GM12864 (cell line): ENCODE measurements at regions not wholly inside any gene's neighbourhood (a gene's known extent, or its start where the extent isn't known, plus 50 kb on each side); places are given as distances from the start of the nearest gene placed in this dataset.

Source experiments
- DNase-seq: peaks from one replicate; pipeline ENCODE4 v3.0.0-alpha.2; 2011; ENCODE audit warnings: low read depth
- H3K4me3 ChIP-seq: 2 replicates; pipeline ENCODE4 v1.5.1; 2011; ENCODE audit warnings: mild to moderate bottlenecking, low read depth, low read length, control low read depth
- TF ChIP-seq, protein P1 (sequence below): IDR thresholded peaks from 2 replicates; pipeline ENCODE4 v1.5.1; 2011; ENCODE audit warnings: low read depth, mild to moderate bottlenecking, moderate library complexity, low read length, control low read depth, inconsistent platforms; ENCODE audit errors: missing control alignments

DNA sequence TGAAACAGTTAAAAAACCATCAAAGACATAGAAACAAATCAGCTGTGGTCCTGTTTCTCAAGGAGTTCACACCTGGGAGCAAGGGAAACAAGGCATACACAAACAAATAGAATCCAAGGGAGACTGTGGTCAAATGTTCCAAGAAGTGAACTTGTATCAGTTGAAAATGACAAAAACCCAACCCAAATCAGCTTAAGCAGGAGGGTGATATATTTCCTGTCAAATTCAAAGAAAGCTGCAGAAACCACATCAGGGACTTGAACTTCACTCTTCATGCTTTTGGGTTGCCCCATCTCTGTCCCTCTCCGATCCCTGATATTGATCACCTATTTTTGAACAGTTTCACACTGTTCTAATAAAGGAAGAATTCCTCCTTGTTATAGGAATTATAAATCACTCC, 148.6 kb upstream of the FMR1 start:
- DNase-seq, result no peak
- no peak overlapping the region for H3K4me3 ChIP-seq
- TF ChIP-seq, protein P1, sequence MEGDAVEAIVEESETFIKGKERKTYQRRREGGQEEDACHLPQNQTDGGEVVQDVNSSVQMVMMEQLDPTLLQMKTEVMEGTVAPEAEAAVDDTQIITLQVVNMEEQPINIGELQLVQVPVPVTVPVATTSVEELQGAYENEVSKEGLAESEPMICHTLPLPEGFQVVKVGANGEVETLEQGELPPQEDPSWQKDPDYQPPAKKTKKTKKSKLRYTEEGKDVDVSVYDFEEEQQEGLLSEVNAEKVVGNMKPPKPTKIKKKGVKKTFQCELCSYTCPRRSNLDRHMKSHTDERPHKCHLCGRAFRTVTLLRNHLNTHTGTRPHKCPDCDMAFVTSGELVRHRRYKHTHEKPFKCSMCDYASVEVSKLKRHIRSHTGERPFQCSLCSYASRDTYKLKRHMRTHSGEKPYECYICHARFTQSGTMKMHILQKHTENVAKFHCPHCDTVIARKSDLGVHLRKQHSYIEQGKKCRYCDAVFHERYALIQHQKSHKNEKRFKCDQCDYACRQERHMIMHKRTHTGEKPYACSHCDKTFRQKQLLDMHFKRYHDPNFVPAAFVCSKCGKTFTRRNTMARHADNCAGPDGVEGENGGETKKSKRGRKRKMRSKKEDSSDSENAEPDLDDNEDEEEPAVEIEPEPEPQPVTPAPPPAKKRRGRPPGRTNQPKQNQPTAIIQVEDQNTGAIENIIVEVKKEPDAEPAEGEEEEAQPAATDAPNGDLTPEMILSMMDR, result no peak

- H3K4me3 ChIP-seq, result no peak overlapping the region
- TF ChIP-seq, protein P1, result no peak
- DNase-seq, result no peak
These were observed 146.9 kb upstream of the FMR1 start for GRCh38 chrX:147764868-147765267.

GRCh38 chrX:147770858-147771257, 140.9 kb upstream of the FMR1 start:
- H3K4me3 ChIP-seq, result no peak overlapping the region
- TF ChIP-seq, protein P1, result no peak
- no peak for DNase-seq

DNA sequence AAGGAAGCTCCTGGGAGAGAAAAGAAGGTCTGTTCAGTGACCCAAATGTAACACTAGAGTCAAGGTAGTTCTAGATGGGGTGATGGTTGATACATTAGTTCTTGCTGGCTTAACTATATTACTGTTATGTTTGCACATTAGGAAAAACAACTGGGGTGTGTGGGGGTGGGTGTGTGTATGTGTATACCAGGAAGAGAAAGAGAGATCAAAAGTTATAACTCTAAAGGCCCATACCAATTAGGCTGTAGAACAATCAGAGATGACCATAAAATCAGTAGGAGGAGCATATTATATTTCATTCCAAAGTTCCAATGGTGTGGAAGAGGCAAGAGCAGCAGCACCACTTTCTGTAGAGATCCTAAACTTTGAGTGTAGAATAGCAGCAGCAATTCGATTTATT, 134.7 kb upstream of the FMR1 start:
- no peak overlapping the region for H3K4me3 ChIP-seq
- no peak for DNase-seq
- TF ChIP-seq, protein P1, result no peak

DNA sequence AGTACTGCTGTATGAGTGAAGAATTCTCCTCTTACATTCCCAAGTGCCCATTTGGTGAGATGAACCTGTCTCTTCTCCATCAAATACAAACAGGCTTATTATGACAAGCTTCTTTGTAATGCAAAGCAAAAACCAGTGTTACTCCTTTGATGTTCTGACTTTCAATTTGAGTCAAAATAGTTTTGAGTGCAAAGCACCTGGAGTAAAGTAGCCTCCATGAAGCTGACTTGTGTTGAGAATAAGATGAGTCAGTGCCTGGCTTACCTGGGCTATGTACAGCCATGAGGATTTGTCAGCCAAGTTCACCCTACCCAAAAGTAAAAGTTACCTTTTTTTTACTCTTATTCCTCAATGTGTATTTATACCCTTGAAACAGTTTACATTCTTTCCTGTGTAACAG, 132.5 kb upstream of the FMR1 start:
- TF ChIP-seq, protein P1, result no peak
- DNase-seq, result no peak
- no peak overlapping the region for H3K4me3 ChIP-seq

DNA sequence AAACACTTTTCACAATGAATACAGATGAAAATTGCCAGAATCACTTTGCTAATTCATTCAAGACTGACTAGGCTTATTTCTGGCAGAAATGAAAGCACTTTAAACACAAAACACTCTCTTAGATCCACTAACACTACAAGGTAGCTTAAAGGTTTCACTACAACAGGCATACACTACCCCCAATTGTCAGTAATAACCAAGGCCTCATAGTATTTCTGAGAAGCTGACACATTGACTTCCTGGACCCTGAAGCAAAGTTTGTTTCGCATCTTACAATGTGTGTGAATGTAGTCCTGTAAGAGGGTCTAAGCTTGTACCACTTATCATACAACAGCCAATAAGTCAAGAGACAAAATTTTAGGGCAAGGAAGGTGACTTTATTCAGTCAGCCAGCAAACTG, 129.9 kb upstream of the FMR1 start:
- TF ChIP-seq, protein P1, result no peak
- no peak for DNase-seq
- no peak overlapping the region for H3K4me3 ChIP-seq

DNA sequence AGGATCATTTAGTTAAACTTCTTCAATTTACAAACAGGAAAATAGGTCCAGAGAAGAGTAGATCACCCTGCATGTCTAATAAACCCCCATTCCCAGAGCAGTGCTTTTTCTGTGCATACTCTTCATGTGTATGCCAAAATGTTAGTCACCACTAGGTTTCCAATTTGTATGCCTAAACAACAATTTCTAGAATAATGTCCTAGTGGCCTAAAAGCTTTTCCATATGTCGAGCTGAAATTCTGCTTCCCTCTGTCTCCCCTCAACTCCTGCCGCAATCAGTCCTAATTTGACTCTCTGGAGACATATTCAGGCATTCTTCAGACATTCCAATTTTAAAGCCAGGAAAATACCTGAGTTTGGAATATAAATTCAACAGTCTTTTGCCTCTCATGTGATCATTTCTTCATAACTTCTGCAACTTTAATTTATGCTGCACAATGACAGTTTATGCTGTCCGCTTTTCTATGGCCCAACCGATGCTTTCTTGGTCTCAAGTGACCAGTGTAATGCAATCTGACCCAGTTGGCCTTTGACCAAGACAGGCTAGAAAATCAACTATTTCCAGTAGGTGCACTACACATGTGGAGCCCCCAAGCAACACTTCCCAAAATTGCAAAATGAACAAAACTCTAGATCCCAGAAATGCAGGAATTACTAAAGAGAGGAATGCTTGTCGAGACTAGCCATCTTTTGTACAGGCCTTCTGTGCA, 122.9 kb upstream of the FMR1 start:
- no peak for DNase-seq
- H3K4me3 ChIP-seq, result no peak overlapping the region
- TF ChIP-seq, protein P1, result no peak
